Astrocyte (in vitro differentiated cells and primary cell): ENCODE measurements at regions not wholly inside any gene's neighbourhood (a gene's known extent, or its start where the extent isn't known, plus 50 kb on each side); places are given as distances from the start of the nearest gene placed in this dataset.

ENCODE experiments used
- DNase-seq: peaks from one replicate; pipeline ENCODE4 v3.0.0-alpha.2; 2010; ENCODE audit warnings: low read depth
- FAIRE-seq: peaks from 2 replicates; lab custom pipeline; 2011; peaks lifted over from hg19 to GRCh38; lab: Jason Lieb, UNC
- H2AFZ ChIP-seq: 2 replicates; pipeline ENCODE4 v1.6.0; 2012; ENCODE audit warnings: low read depth, low read length, inconsistent platforms
- H3K27ac ChIP-seq: 2 replicates; pipeline ENCODE4 v1.5.1; 2011; ENCODE audit warnings: low read depth, low read length, inconsistent platforms
- H3K27me3 ChIP-seq: 2 replicates; pipeline ENCODE4 v1.6.0; 2011; ENCODE audit warnings: low read length, inconsistent platforms; ENCODE audit not compliant: insufficient read depth
- H3K36me3 ChIP-seq: 2 replicates; pipeline ENCODE4 v1.5.1; 2011; ENCODE audit warnings: low read length, inconsistent platforms; ENCODE audit not compliant: insufficient read depth
- H3K4me1 ChIP-seq: 2 replicates; pipeline ENCODE4 v1.5.1; 2011; ENCODE audit warnings: low read length, inconsistent platforms; ENCODE audit not compliant: insufficient read depth
- H3K4me2 ChIP-seq: 2 replicates; pipeline ENCODE4 v1.6.0; 2012; ENCODE audit warnings: low read length, inconsistent platforms
- H3K4me3 ChIP-seq: 2 replicates; pipeline ENCODE4 v1.5.1; 2011; ENCODE audit warnings: low read depth, mild to moderate bottlenecking, low read length, inconsistent platforms; ENCODE audit not compliant: insufficient read depth
- H3K79me2 ChIP-seq: 2 replicates; pipeline ENCODE4 v1.6.0; 2012; ENCODE audit warnings: mild to moderate bottlenecking, low read length, inconsistent platforms; ENCODE audit not compliant: insufficient read depth
- H3K9ac ChIP-seq: 2 replicates; pipeline ENCODE4 v1.6.0; 2012; ENCODE audit warnings: mild to moderate bottlenecking, low read length, inconsistent platforms
- H3K9me3 ChIP-seq: 2 replicates; pipeline ENCODE4 v1.5.1; 2012; ENCODE audit warnings: low read depth, mild to moderate bottlenecking, low read length, inconsistent platforms; ENCODE audit not compliant: insufficient read depth
- H4K20me1 ChIP-seq: 2 replicates; pipeline ENCODE4 v1.6.0; 2012; ENCODE audit warnings: low read length, inconsistent platforms; ENCODE audit not compliant: insufficient read depth
- H3K27ac Mint-ChIP-seq: one replicate; pipeline ENCODE4 v1.8.0; 2021; ENCODE audit warnings: mild to moderate bottlenecking, mixed read lengths; ENCODE audit not compliant: unreplicated experiment
- H3K27me3 Mint-ChIP-seq: one replicate; pipeline ENCODE4 v1.8.0; 2021; ENCODE audit warnings: low read depth, mixed read lengths; ENCODE audit not compliant: unreplicated experiment
- H3K36me3 Mint-ChIP-seq: one replicate; pipeline ENCODE4 v1.8.0; 2021; ENCODE audit warnings: low read depth, mixed read lengths; ENCODE audit not compliant: unreplicated experiment
- H3K4me1 Mint-ChIP-seq: one replicate; pipeline ENCODE4 v1.8.0; 2021; ENCODE audit warnings: low read depth, mixed read lengths; ENCODE audit not compliant: unreplicated experiment
- H3K4me3 Mint-ChIP-seq: one replicate; pipeline ENCODE4 v1.8.0; 2021; ENCODE audit warnings: mild to moderate bottlenecking, moderate library complexity, mixed read lengths; ENCODE audit not compliant: unreplicated experiment
- H3K9me3 Mint-ChIP-seq: one replicate; pipeline ENCODE4 v1.8.0; 2021; ENCODE audit warnings: mild to moderate bottlenecking, mixed read lengths; ENCODE audit not compliant: unreplicated experiment
- EZH2 ChIP-seq: IDR thresholded peaks from 2 replicates; pipeline ENCODE4 v1.6.1; 2012; ENCODE audit warnings: mild to moderate bottlenecking, low read length, inconsistent platforms; ENCODE audit not compliant: insufficient read depth
- TF ChIP-seq, protein P1 (sequence below): IDR thresholded peaks from 2 replicates; pipeline ENCODE4 v1.5.1; 2011; ENCODE audit warnings: low read depth, mild to moderate bottlenecking, inconsistent platforms, low read length, moderate library complexity; ENCODE audit not compliant: insufficient read depth

DNA sequence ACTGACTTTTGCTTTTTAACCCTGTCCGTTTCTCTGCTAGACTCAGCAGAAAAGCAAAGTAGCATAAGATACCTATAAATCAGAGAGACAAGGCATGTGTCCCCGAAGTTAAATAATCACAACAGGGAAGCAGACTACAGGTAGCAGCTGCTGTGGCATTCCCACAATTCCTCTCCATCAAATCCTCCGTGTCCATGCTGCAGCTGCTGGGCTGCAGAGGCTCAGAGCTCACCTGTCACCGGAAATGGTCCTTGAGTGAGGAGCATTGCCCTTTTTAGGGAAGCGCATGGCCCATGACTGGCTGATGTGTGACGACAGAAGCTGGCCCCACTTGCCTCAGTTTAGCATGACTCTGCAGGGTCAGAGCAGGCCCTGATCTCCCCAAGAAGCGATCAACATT, 125.0 kb downstream of the MSX2 start:
- no peak overlapping the region for H3K27ac ChIP-seq
- H3K4me3 ChIP-seq, result no peak overlapping the region
- no peaks in the 10 kb centered on the region for H3K27me3 ChIP-seq
- H3K4me1 Mint-ChIP-seq, result no peaks in the 10 kb centered on the region
- peaks cover 4% of the 10 kb centered on the region for H3K9me3 Mint-ChIP-seq
- no peak overlapping the region for H3K4me2 ChIP-seq
- no peak overlapping the region for H2AFZ ChIP-seq
- no peaks in the 10 kb centered on the region for H3K9me3 ChIP-seq
- no peak overlapping the region for H3K27ac Mint-ChIP-seq
- peaks cover 17% of the 10 kb centered on the region for H3K27me3 Mint-ChIP-seq
- FAIRE-seq, result no peak
- TF ChIP-seq, protein P1, sequence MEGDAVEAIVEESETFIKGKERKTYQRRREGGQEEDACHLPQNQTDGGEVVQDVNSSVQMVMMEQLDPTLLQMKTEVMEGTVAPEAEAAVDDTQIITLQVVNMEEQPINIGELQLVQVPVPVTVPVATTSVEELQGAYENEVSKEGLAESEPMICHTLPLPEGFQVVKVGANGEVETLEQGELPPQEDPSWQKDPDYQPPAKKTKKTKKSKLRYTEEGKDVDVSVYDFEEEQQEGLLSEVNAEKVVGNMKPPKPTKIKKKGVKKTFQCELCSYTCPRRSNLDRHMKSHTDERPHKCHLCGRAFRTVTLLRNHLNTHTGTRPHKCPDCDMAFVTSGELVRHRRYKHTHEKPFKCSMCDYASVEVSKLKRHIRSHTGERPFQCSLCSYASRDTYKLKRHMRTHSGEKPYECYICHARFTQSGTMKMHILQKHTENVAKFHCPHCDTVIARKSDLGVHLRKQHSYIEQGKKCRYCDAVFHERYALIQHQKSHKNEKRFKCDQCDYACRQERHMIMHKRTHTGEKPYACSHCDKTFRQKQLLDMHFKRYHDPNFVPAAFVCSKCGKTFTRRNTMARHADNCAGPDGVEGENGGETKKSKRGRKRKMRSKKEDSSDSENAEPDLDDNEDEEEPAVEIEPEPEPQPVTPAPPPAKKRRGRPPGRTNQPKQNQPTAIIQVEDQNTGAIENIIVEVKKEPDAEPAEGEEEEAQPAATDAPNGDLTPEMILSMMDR, result no peak
- no peak for TF ChIP-seq EZH2
- no peak overlapping the region for H3K4me3 Mint-ChIP-seq
- no peaks in the 10 kb centered on the region for H3K4me1 ChIP-seq
- H3K9ac ChIP-seq, result no peak overlapping the region
- no peaks in the 10 kb centered on the region for H4K20me1 ChIP-seq
- H3K36me3 ChIP-seq, result no peaks in the 10 kb centered on the region
- H3K36me3 Mint-ChIP-seq, result no peaks in the 10 kb centered on the region
- no peaks in the 10 kb centered on the region for H3K79me2 ChIP-seq
- DNase-seq, result no peak

GRCh38 chr5:174844971-174845370, 120.6 kb downstream of the MSX2 start:
- Histone ChIP-seq H3K9me3 (no peaks in the 10 kb centered on the region), H4K20me1 (no peaks in the 10 kb centered on the region), H3K4me3 (no peak overlapping the region), H3K9ac (no peak overlapping the region), H2AFZ (no peak overlapping the region), H3K79me2 (no peaks in the 10 kb centered on the region), H3K4me2 (no peak overlapping the region), H3K27me3 (no peaks in the 10 kb centered on the region), H3K27ac (no peak overlapping the region), H3K4me1 (no peaks in the 10 kb centered on the region), H3K36me3 (no peaks in the 10 kb centered on the region)
- DNase-seq (peak; percentile 39), FAIRE-seq (no peak)
- H3K27me3 Mint-ChIP-seq, result peaks cover 23% of the 10 kb centered on the region
- no peaks in the 10 kb centered on the region for H3K36me3 Mint-ChIP-seq
- TF ChIP-seq, protein P1, result no peak
- TF ChIP-seq EZH2, result no peak
- no peak overlapping the region for H3K4me3 Mint-ChIP-seq
- peaks cover 6% of the 10 kb centered on the region for H3K9me3 Mint-ChIP-seq
- no peak overlapping the region for H3K27ac Mint-ChIP-seq
- H3K4me1 Mint-ChIP-seq, result no peaks in the 10 kb centered on the region

DNA sequence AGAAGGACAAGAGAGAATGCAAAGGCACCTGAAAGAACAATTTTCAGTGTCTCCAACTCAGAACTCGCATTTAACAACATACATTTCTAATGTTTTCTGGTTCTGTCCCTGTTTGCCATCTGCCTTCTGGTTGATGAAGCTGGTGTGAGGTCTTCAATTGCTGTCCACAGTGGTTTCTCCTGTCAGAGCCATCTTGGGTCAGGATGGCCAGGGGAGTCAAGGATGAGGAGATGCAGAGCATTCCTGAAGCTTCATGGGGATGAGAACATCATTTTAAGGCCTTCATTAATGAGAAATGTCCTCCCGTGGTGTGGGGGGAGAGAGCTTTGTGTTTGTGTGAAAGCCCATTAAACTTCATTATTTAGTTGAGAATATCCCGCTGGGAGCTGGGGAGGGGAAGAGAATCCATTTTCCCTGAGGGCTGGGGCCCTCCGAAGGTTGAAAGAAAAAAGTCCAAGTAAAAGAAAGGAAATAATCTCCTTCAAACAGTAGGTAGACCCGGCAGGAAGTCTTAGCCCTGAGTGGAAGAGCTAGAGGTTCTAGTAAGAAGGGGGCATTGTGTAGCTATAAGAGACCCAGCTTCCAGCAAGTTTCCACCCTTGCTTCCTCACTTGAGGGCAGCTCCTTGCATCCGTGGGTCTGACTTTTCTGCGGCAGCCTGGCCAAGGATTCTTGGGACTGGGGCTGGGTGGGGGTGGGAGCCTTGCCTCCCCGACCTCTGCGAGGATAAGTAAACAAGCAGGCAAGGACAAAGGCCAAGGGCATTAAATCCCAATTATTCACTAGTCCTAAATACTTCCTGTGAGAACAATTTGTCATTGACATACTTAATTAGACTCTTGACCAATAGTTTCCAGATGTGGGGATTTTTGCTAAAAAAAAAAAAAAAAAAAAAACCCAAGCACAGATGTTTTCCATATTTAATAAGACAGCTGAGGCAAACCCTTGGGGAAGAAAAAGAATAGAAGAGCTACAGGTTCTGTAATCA, 119.2 kb downstream of the MSX2 start:
- Histone ChIP-seq H3K9me3 (no peaks in the 10 kb centered on the region), H3K36me3 (no peaks in the 10 kb centered on the region), H3K27ac (no peak overlapping the region), H2AFZ (no peak overlapping the region), H3K4me1 (no peaks in the 10 kb centered on the region), H3K4me3 (no peak overlapping the region), H3K9ac (no peak overlapping the region), H3K4me2 (no peak overlapping the region), H4K20me1 (no peaks in the 10 kb centered on the region), H3K27me3 (no peaks in the 10 kb centered on the region), H3K79me2 (no peaks in the 10 kb centered on the region)
- peak; percentile 13 for DNase-seq
- Mint-ChIP-seq H3K27ac (no peak overlapping the region), H3K4me3 (no peak overlapping the region), H3K27me3 (peaks cover 21% of the 10 kb centered on the region), H3K9me3 (peaks cover 7% of the 10 kb centered on the region), H3K4me1 (no peaks in the 10 kb centered on the region), H3K36me3 (no peaks in the 10 kb centered on the region)
- TF ChIP-seq, protein P1, result no peak
- TF ChIP-seq EZH2, result no peak
- FAIRE-seq, result no peak
